ENCODE measurements at regions not wholly inside any gene's neighbourhood (a gene's known extent, or its start where the extent isn't known, plus 50 kb on each side); places are given as distances from the start of the nearest gene placed in this dataset.
"Not testable (repeated sequence)": the region's sequence is repeated elsewhere in the genome, so short reads cannot be mapped to it uniquely, and the experiment has no call there.

GRCh38 chr3:164360738-164361406 lies 717.4 kb downstream of the SI start:
- no peaks in the 10 kb centered on the region for H3K9me3 ChIP-seq (ENCODE audit: control insufficient read depth in 2 of 2, low read length in 2 of 2)

GRCh38 chr3:164360078-164360578 lies 718.2 kb downstream of the SI start:
- H3K4me3 ChIP-seq (ENCODE audit: low read length in 2 of 2) = no peak overlapping the region
- H3K9me3 ChIP-seq (ENCODE audit: control insufficient read depth in 2 of 2, low read length in 2 of 2) = no peaks in the 10 kb centered on the region
- no peak overlapping the region for H3K27ac ChIP-seq (ENCODE audit: low read length)
- no peak overlapping the region for H3K9ac ChIP-seq (ENCODE audit: low read length in 2 of 2)
- H3K36me3 ChIP-seq (ENCODE audit: control insufficient read depth in 2 of 2, insufficient read depth in 2 of 2, low read length in 2 of 2) = no peaks in the 10 kb centered on the region
- no peaks in the 10 kb centered on the region for H3K4me1 ChIP-seq (ENCODE audit: control insufficient read depth, insufficient read depth, low read length)
- no peaks in the 10 kb centered on the region for H3K27me3 ChIP-seq (ENCODE audit: control insufficient read depth in 1 of 2, insufficient read depth in 2 of 2, low read length in 2 of 2)

More at GRCh38 chr3:164360738-164361406, 717.4 kb downstream of the SI start:
- no peak overlapping the region for H3K9ac ChIP-seq (ENCODE audit: low read length in 2 of 2)
- H3K4me3 ChIP-seq (ENCODE audit: low read length in 2 of 2) = no peak overlapping the region
- H3K4me1 ChIP-seq (ENCODE audit: control insufficient read depth, insufficient read depth, low read length) = no peaks in the 10 kb centered on the region
- no peaks in the 10 kb centered on the region for H3K27me3 ChIP-seq (ENCODE audit: control insufficient read depth in 1 of 2, insufficient read depth in 2 of 2, low read length in 2 of 2)
- H3K36me3 ChIP-seq (ENCODE audit: control insufficient read depth in 2 of 2, insufficient read depth in 2 of 2, low read length in 2 of 2) = no peaks in the 10 kb centered on the region
- H3K27ac ChIP-seq (ENCODE audit: low read length) = no peak overlapping the region

GRCh38 chr3:164352991-164353390 lies 725.3 kb downstream of the SI start:
- Histone ChIP-seq H3K4me1 (ENCODE audit: control insufficient read depth, insufficient read depth, low read length) (no peaks in the 10 kb centered on the region), H3K9ac (ENCODE audit: low read length in 2 of 2) (no peak overlapping the region), H3K36me3 (ENCODE audit: control insufficient read depth in 2 of 2, insufficient read depth in 2 of 2, low read length in 2 of 2) (no peaks in the 10 kb centered on the region), H3K9me3 (ENCODE audit: control insufficient read depth in 2 of 2, low read length in 2 of 2) (no peaks in the 10 kb centered on the region), H3K27me3 (ENCODE audit: control insufficient read depth in 1 of 2, insufficient read depth in 2 of 2, low read length in 2 of 2) (no peaks in the 10 kb centered on the region), H3K4me3 (ENCODE audit: low read length in 2 of 2) (no peak overlapping the region), H3K27ac (ENCODE audit: low read length) (no peak overlapping the region)

GRCh38 chr3:164351131-164351530 lies 727.2 kb downstream of the SI start:
- Histone ChIP-seq H3K27me3 (ENCODE audit: control insufficient read depth in 1 of 2, insufficient read depth in 2 of 2, low read length in 2 of 2) (no peaks in the 10 kb centered on the region), H3K9ac (ENCODE audit: low read length in 2 of 2) (no peak overlapping the region), H3K36me3 (ENCODE audit: control insufficient read depth in 2 of 2, insufficient read depth in 2 of 2, low read length in 2 of 2) (no peaks in the 10 kb centered on the region), H3K4me3 (ENCODE audit: low read length in 2 of 2) (no peak overlapping the region), H3K4me1 (ENCODE audit: control insufficient read depth, insufficient read depth, low read length) (no peaks in the 10 kb centered on the region), H3K9me3 (ENCODE audit: control insufficient read depth in 2 of 2, low read length in 2 of 2) (no peaks in the 10 kb centered on the region), H3K27ac (ENCODE audit: low read length) (no peak overlapping the region)

GRCh38 chr3:164342206-164342605 lies 736.1 kb downstream of the SI start:
- not testable (repeated sequence) for H3K9me3 ChIP-seq (ENCODE audit: control insufficient read depth in 2 of 2, low read length in 2 of 2); H3K27me3 ChIP-seq (ENCODE audit: control insufficient read depth in 1 of 2, insufficient read depth in 2 of 2, low read length in 2 of 2); H3K36me3 ChIP-seq (ENCODE audit: control insufficient read depth in 2 of 2, insufficient read depth in 2 of 2, low read length in 2 of 2)

GRCh38 chr3:164341086-164341485 lies 737.2 kb downstream of the SI start:
- Histone ChIP-seq H3K4me3 (ENCODE audit: low read length in 2 of 2) (no peak overlapping the region), H3K9ac (ENCODE audit: low read length in 2 of 2) (no peak overlapping the region), H3K27me3 (ENCODE audit: control insufficient read depth in 1 of 2, insufficient read depth in 2 of 2, low read length in 2 of 2) (no peaks in the 10 kb centered on the region), H3K4me1 (ENCODE audit: control insufficient read depth, insufficient read depth, low read length) (no peaks in the 10 kb centered on the region), H3K36me3 (ENCODE audit: control insufficient read depth in 2 of 2, insufficient read depth in 2 of 2, low read length in 2 of 2) (no peaks in the 10 kb centered on the region), H3K27ac (ENCODE audit: low read length) (no peak overlapping the region), H3K9me3 (ENCODE audit: control insufficient read depth in 2 of 2, low read length in 2 of 2) (no peaks in the 10 kb centered on the region)

More at GRCh38 chr3:164342206-164342605, 736.1 kb downstream of the SI start:
- H3K9ac ChIP-seq (ENCODE audit: low read length in 2 of 2); H3K4me3 ChIP-seq (ENCODE audit: low read length in 2 of 2); H3K27ac ChIP-seq (ENCODE audit: low read length); H3K4me1 ChIP-seq (ENCODE audit: control insufficient read depth, insufficient read depth, low read length): not testable (repeated sequence)

GRCh38 chr3:164340273-164340672 lies 738.0 kb downstream of the SI start:
- H3K4me1 ChIP-seq (ENCODE audit: control insufficient read depth, insufficient read depth, low read length) = no peaks in the 10 kb centered on the region
- no peak overlapping the region for H3K4me3 ChIP-seq (ENCODE audit: low read length in 2 of 2)
- no peaks in the 10 kb centered on the region for H3K9me3 ChIP-seq (ENCODE audit: control insufficient read depth in 2 of 2, low read length in 2 of 2)
- H3K9ac ChIP-seq (ENCODE audit: low read length in 2 of 2) = no peak overlapping the region
- no peak overlapping the region for H3K27ac ChIP-seq (ENCODE audit: low read length)
- H3K36me3 ChIP-seq (ENCODE audit: control insufficient read depth in 2 of 2, insufficient read depth in 2 of 2, low read length in 2 of 2) = no peaks in the 10 kb centered on the region
- H3K27me3 ChIP-seq (ENCODE audit: control insufficient read depth in 1 of 2, insufficient read depth in 2 of 2, low read length in 2 of 2) = no peaks in the 10 kb centered on the region

GRCh38 chr3:164332831-164333802 lies 745.2 kb downstream of the SI start:
- no peak overlapping the region for H3K27ac ChIP-seq (ENCODE audit: low read length)
- H3K9ac ChIP-seq (ENCODE audit: low read length in 2 of 2) = no peak overlapping the region
- no peaks in the 10 kb centered on the region for H3K9me3 ChIP-seq (ENCODE audit: control insufficient read depth in 2 of 2, low read length in 2 of 2)
- H3K36me3 ChIP-seq (ENCODE audit: control insufficient read depth in 2 of 2, insufficient read depth in 2 of 2, low read length in 2 of 2) = no peaks in the 10 kb centered on the region
- peaks cover 2% of the 10 kb centered on the region for H3K4me1 ChIP-seq (ENCODE audit: control insufficient read depth, insufficient read depth, low read length)
- H3K27me3 ChIP-seq (ENCODE audit: control insufficient read depth in 1 of 2, insufficient read depth in 2 of 2, low read length in 2 of 2) = no peaks in the 10 kb centered on the region
- H3K4me3 ChIP-seq (ENCODE audit: low read length in 2 of 2) = peak overlapping the region in 1 of 2 donors; percentile 15

- H3K27me3 ChIP-seq (ENCODE audit: control insufficient read depth in 1 of 2, insufficient read depth in 2 of 2, low read length in 2 of 2) = no peaks in the 10 kb centered on the region
- no peak overlapping the region for H3K27ac ChIP-seq (ENCODE audit: low read length)
- H3K9me3 ChIP-seq (ENCODE audit: control insufficient read depth in 2 of 2, low read length in 2 of 2) = no peaks in the 10 kb centered on the region
- no peaks in the 10 kb centered on the region for H3K36me3 ChIP-seq (ENCODE audit: control insufficient read depth in 2 of 2, insufficient read depth in 2 of 2, low read length in 2 of 2)
- H3K4me1 ChIP-seq (ENCODE audit: control insufficient read depth, insufficient read depth, low read length) = no peaks in the 10 kb centered on the region
- no peak overlapping the region for H3K9ac ChIP-seq (ENCODE audit: low read length in 2 of 2)
- H3K4me3 ChIP-seq (ENCODE audit: low read length in 2 of 2) = no peak overlapping the region
Observed at GRCh38 chr3:164326714-164327113, 751.6 kb downstream of the SI start.

- Histone ChIP-seq H3K27ac (ENCODE audit: low read length) (no peak overlapping the region), H3K9ac (ENCODE audit: low read length in 2 of 2) (no peak overlapping the region), H3K4me3 (ENCODE audit: low read length in 2 of 2) (no peak overlapping the region), H3K4me1 (ENCODE audit: control insufficient read depth, insufficient read depth, low read length) (no peaks in the 10 kb centered on the region), H3K36me3 (ENCODE audit: control insufficient read depth in 2 of 2, insufficient read depth in 2 of 2, low read length in 2 of 2) (no peaks in the 10 kb centered on the region), H3K27me3 (ENCODE audit: control insufficient read depth in 1 of 2, insufficient read depth in 2 of 2, low read length in 2 of 2) (no peaks in the 10 kb centered on the region), H3K9me3 (ENCODE audit: control insufficient read depth in 2 of 2, low read length in 2 of 2) (no peaks in the 10 kb centered on the region)
Observed at GRCh38 chr3:164320962-164321361, 757.3 kb downstream of the SI start.
